Neural progenitor cell (in vitro differentiated cells): ENCODE measurements at regions not wholly inside any gene's neighbourhood (a gene's known extent, or its start where the extent isn't known, plus 50 kb on each side); places are given as distances from the start of the nearest gene placed in this dataset.

ENCODE experiments used
- DNase-seq: peaks from one replicate; pipeline ENCODE4 v3.0.0-alpha.2; 2016; ENCODE audit warnings: low spot score
- H2AFZ ChIP-seq: fragments of 200-600 bp; sonication (generic); replicated peaks from 2 replicates; pipeline ENCODE4 v1.6.1; 2016; ENCODE audit warnings: antibody characterized with exemption
- H3F3A ChIP-seq: fragments of 200-600 bp; sonication (generic); 2 replicates; pipeline ENCODE4 v1.6.1; 2016; ENCODE audit warnings: antibody characterized with exemption, low read depth
- H3K27ac ChIP-seq: fragments of 200-600 bp; sonication (generic); 2 replicates; pipeline ENCODE4 v1.5.1; 2016; ENCODE audit warnings: mild to moderate bottlenecking
- H3K27me3 ChIP-seq: fragments of 200-600 bp; sonication (generic); 2 replicates; pipeline ENCODE4 v1.6.1; 2016; ENCODE audit warnings: mild to moderate bottlenecking, moderate library complexity
- H3K36me3 ChIP-seq: fragments of 200-600 bp; sonication (generic); 2 replicates; pipeline ENCODE4 v1.5.1; 2016
- H3K4me1 ChIP-seq: fragments of 200-600 bp; sonication (generic); 2 replicates; pipeline ENCODE4 v1.6.1; 2016; ENCODE audit warnings: mixed run types
- H3K4me2 ChIP-seq: fragments of 200-600 bp; sonication (generic); 2 replicates; pipeline ENCODE4 v1.6.1; 2016
- H3K4me3 ChIP-seq: fragments of 200-600 bp; sonication (generic); 2 replicates; pipeline ENCODE4 v1.5.1; 2016
- H3K79me2 ChIP-seq: fragments of 200-600 bp; sonication (generic); 2 replicates; pipeline ENCODE4 v1.6.1; 2016; ENCODE audit warnings: low read depth
- H3K9ac ChIP-seq: fragments of 200-600 bp; sonication (generic); 2 replicates; pipeline ENCODE4 v1.6.1; 2016
- H3K9me3 ChIP-seq: fragments of 200-600 bp; sonication (generic); 2 replicates; pipeline ENCODE4 v1.5.1; 2016; ENCODE audit warnings: low read depth
- H4K20me1 ChIP-seq: fragments of 200-600 bp; sonication (generic); 2 replicates; pipeline ENCODE4 v1.6.1; 2016; ENCODE audit warnings: low read depth
- H3K27ac Mint-ChIP-seq: 3 replicates; pipeline ENCODE4 v1.8.0; 2021; ENCODE audit warnings: mixed read lengths
- H3K27me3 Mint-ChIP-seq: 2 replicates; pipeline ENCODE4 v1.8.0; 2022; ENCODE audit warnings: low read depth, mild to moderate bottlenecking, inconsistent platforms, moderate library complexity, mixed read lengths; ENCODE audit not compliant: insufficient read depth
- H3K36me3 Mint-ChIP-seq: 3 replicates; pipeline ENCODE4 v1.8.0; 2021; ENCODE audit warnings: mixed read lengths
- H3K4me1 Mint-ChIP-seq: 3 replicates; pipeline ENCODE4 v1.8.0; 2021; ENCODE audit warnings: mixed read lengths
- H3K4me3 Mint-ChIP-seq: 3 replicates; pipeline ENCODE4 v1.8.0; 2021; ENCODE audit warnings: mild to moderate bottlenecking, moderate library complexity, mixed read lengths
- H3K9me3 Mint-ChIP-seq: 3 replicates; pipeline ENCODE4 v1.8.0; 2020; ENCODE audit warnings: mixed read lengths
- CTCF ChIP-seq: fragments of 200-600 bp; sonication (generic); IDR thresholded peaks from 2 replicates; pipeline ENCODE4 v1.5.1; 2017; ENCODE audit warnings: antibody characterized with exemption, mild to moderate bottlenecking
- EZH2 ChIP-seq: fragments of 200-600 bp; sonication (generic); IDR thresholded peaks from 2 replicates; pipeline ENCODE4 v1.6.1; 2017; ENCODE audit warnings: antibody characterized with exemption, mild to moderate bottlenecking, moderate library complexity
- EZH2phosphoT487 ChIP-seq: fragments of 200-600 bp; sonication (generic); IDR thresholded peaks from 2 replicates; pipeline ENCODE4 v1.6.1; 2017; ENCODE audit warnings: antibody characterized with exemption

GRCh38 chr13:106176117-106176516 is 359.3 kb downstream of the EFNB2 start:
- Histone ChIP-seq H3F3A (no peaks in the 10 kb centered on the region), H3K36me3 (no peaks in the 10 kb centered on the region), H3K4me2 (no peak overlapping the region), H3K79me2 (no peaks in the 10 kb centered on the region), H3K9me3 (no peaks in the 10 kb centered on the region), H3K9ac (no peak overlapping the region), H3K4me3 (no peak overlapping the region), H3K4me1 (no peaks in the 10 kb centered on the region), H3K27me3 (no peaks in the 10 kb centered on the region), H3K27ac (no peak overlapping the region), H2AFZ (no peak overlapping the region), H4K20me1 (no peaks in the 10 kb centered on the region)
- no peak for DNase-seq
- Mint-ChIP-seq H3K4me1 (peaks cover 7% of the 10 kb centered on the region), H3K9me3 (peaks cover 10% of the 10 kb centered on the region), H3K27me3 (peaks cover 2% of the 10 kb centered on the region), H3K27ac (no peak overlapping the region), H3K4me3 (no peak overlapping the region), H3K36me3 (no peaks in the 10 kb centered on the region)
- TF ChIP-seq CTCF = no peak

GRCh38 chr13:106173891-106174610 is 361.4 kb downstream of the EFNB2 start:
- H3K4me1 Mint-ChIP-seq = peaks cover 7% of the 10 kb centered on the region

GRCh38 chr13:106173346-106173745 is 362.1 kb downstream of the EFNB2 start:
- DNase-seq = no peak

More at GRCh38 chr13:106173891-106174610, 361.4 kb downstream of the EFNB2 start:
- Histone ChIP-seq H3K79me2 (no peaks in the 10 kb centered on the region), H3K27ac (no peak overlapping the region), H3K4me1 (no peaks in the 10 kb centered on the region), H3K36me3 (no peaks in the 10 kb centered on the region), H3K9ac (no peak overlapping the region), H2AFZ (no peak overlapping the region), H4K20me1 (no peaks in the 10 kb centered on the region), H3K4me2 (no peak overlapping the region), H3F3A (no peaks in the 10 kb centered on the region), H3K27me3 (no peaks in the 10 kb centered on the region), H3K9me3 (no peaks in the 10 kb centered on the region), H3K4me3 (no peak overlapping the region)
- peaks cover 2% of the 10 kb centered on the region for H3K27me3 Mint-ChIP-seq
- TF ChIP-seq CTCF (no peak), EZH2phosphoT487 (no peak), EZH2 (no peak)
- H3K9me3 Mint-ChIP-seq = peaks cover 4% of the 10 kb centered on the region
- H3K36me3 Mint-ChIP-seq = no peaks in the 10 kb centered on the region
- H3K4me3 Mint-ChIP-seq = no peak overlapping the region
- DNase-seq = no peak
- no peak overlapping the region for H3K27ac Mint-ChIP-seq

More at GRCh38 chr13:106173346-106173745, 362.1 kb downstream of the EFNB2 start:
- Histone ChIP-seq H3K79me2 (no peaks in the 10 kb centered on the region), H3K36me3 (no peaks in the 10 kb centered on the region), H2AFZ (no peak overlapping the region), H3K4me2 (no peak overlapping the region), H3K27me3 (no peaks in the 10 kb centered on the region), H3K9me3 (no peaks in the 10 kb centered on the region), H3K9ac (no peak overlapping the region), H4K20me1 (no peaks in the 10 kb centered on the region), H3K4me3 (no peak overlapping the region), H3K4me1 (no peaks in the 10 kb centered on the region), H3F3A (no peaks in the 10 kb centered on the region), H3K27ac (no peak overlapping the region)
- TF ChIP-seq EZH2 (no peak), CTCF (no peak), EZH2phosphoT487 (no peak)
- Mint-ChIP-seq H3K36me3 (no peaks in the 10 kb centered on the region), H3K27ac (no peak overlapping the region), H3K4me3 (no peak overlapping the region), H3K27me3 (peaks cover 2% of the 10 kb centered on the region), H3K4me1 (peaks cover 7% of the 10 kb centered on the region), H3K9me3 (no peaks in the 10 kb centered on the region)
